Osteocyte (in vitro differentiated cells): ENCODE measurements at regions not wholly inside any gene's neighbourhood (a gene's known extent, or its start where the extent isn't known, plus 50 kb on each side); places are given as distances from the start of the nearest gene placed in this dataset.

Source experiments
- DNase-seq: peaks from one replicate; pipeline ENCODE4 v3.0.0; 2021; ENCODE audit warnings: mixed read lengths; ENCODE audit not compliant: unreplicated experiment; ENCODE audit errors: extremely low spot score
- H3K27ac Mint-ChIP-seq: one replicate; pipeline ENCODE4 v1.8.0; 2021; ENCODE audit warnings: mild to moderate bottlenecking, mixed read lengths; ENCODE audit not compliant: unreplicated experiment
- H3K27me3 Mint-ChIP-seq: one replicate; pipeline ENCODE4 v1.8.0; 2021; ENCODE audit warnings: mixed read lengths; ENCODE audit not compliant: unreplicated experiment
- H3K36me3 Mint-ChIP-seq: one replicate; pipeline ENCODE4 v1.8.0; 2021; ENCODE audit warnings: mixed read lengths; ENCODE audit not compliant: unreplicated experiment
- H3K4me1 Mint-ChIP-seq: one replicate; pipeline ENCODE4 v1.8.0; 2021; ENCODE audit warnings: mixed read lengths; ENCODE audit not compliant: unreplicated experiment
- H3K4me3 Mint-ChIP-seq: one replicate; pipeline ENCODE4 v1.8.0; 2021; ENCODE audit warnings: mild to moderate bottlenecking, moderate library complexity, mixed read lengths; ENCODE audit not compliant: unreplicated experiment
- H3K9me3 Mint-ChIP-seq: one replicate; pipeline ENCODE4 v1.8.0; 2021; ENCODE audit warnings: mixed read lengths; ENCODE audit not compliant: unreplicated experiment
- CTCF ChIP-seq: fragments of 200-600 bp; sonication (generic); IDR thresholded peaks from 2 replicates; pipeline ENCODE4 v1.5.0; 2021; ENCODE audit warnings: antibody characterized with exemption, mild to moderate bottlenecking, moderate library complexity

- H3K27ac Mint-ChIP-seq, result no peak overlapping the region
- peaks cover 37% of the 10 kb centered on the region for H3K9me3 Mint-ChIP-seq
- no peak for TF ChIP-seq CTCF
- no peaks in the 10 kb centered on the region for H3K27me3 Mint-ChIP-seq
- no peaks in the 10 kb centered on the region for H3K4me1 Mint-ChIP-seq
- no peaks in the 10 kb centered on the region for H3K36me3 Mint-ChIP-seq
- no peak for DNase-seq
- H3K4me3 Mint-ChIP-seq, result no peak overlapping the region
Observed at GRCh38 chr21:24353492-24353891, 1253.8 kb downstream of the MRPL39 start.

GRCh38 chr21:24339406-24339805, 1267.9 kb downstream of the MRPL39 start:
- DNase-seq, result no peak
- Mint-ChIP-seq H3K4me1 (no peaks in the 10 kb centered on the region), H3K36me3 (no peaks in the 10 kb centered on the region), H3K27ac (no peak overlapping the region), H3K9me3 (peaks cover 33% of the 10 kb centered on the region), H3K4me3 (no peak overlapping the region), H3K27me3 (no peaks in the 10 kb centered on the region)
- no peak for TF ChIP-seq CTCF

GRCh38 chr21:24336491-24336890, 1270.8 kb downstream of the MRPL39 start:
- Mint-ChIP-seq H3K9me3 (peaks cover 30% of the 10 kb centered on the region), H3K27ac (no peak overlapping the region), H3K27me3 (no peaks in the 10 kb centered on the region), H3K4me3 (no peak overlapping the region), H3K4me1 (no peaks in the 10 kb centered on the region), H3K36me3 (no peaks in the 10 kb centered on the region)
- no peak for DNase-seq
- no peak for TF ChIP-seq CTCF

GRCh38 chr21:24323536-24323935, 1283.7 kb downstream of the MRPL39 start:
- no peak for DNase-seq
- Mint-ChIP-seq H3K9me3 (peaks cover 22% of the 10 kb centered on the region), H3K27ac (no peak overlapping the region), H3K4me1 (no peaks in the 10 kb centered on the region), H3K4me3 (no peak overlapping the region), H3K36me3 (no peaks in the 10 kb centered on the region), H3K27me3 (no peaks in the 10 kb centered on the region)
- TF ChIP-seq CTCF, result no peak

GRCh38 chr21:24316277-24316922, 1290.9 kb downstream of the MRPL39 start:
- Mint-ChIP-seq H3K27me3 (no peaks in the 10 kb centered on the region), H3K4me3 (no peak overlapping the region), H3K36me3 (no peaks in the 10 kb centered on the region), H3K9me3 (peaks cover 11% of the 10 kb centered on the region), H3K27ac (no peak overlapping the region), H3K4me1 (no peaks in the 10 kb centered on the region)
- DNase-seq, result no peak
- TF ChIP-seq CTCF, result no peak
